Body of pancreas (tissue), 4 donors: ENCODE measurements at regions not wholly inside any gene's neighbourhood (a gene's known extent, or its start where the extent isn't known, plus 50 kb on each side); places are given as distances from the start of the nearest gene placed in this dataset.
"Not testable (repeated sequence)": the region's sequence is repeated elsewhere in the genome, so short reads cannot be mapped to it uniquely, and the experiment has no call there.

ENCODE experiments used
- POLR2A ChIP-seq, 3 donors: fragments of 450-650 bp; IDR thresholded peaks; one replicate each; pipeline ENCODE4 v1.6.1; 2016; ENCODE audit warnings: antibody characterized with exemption in 3 of 3, mild to moderate bottlenecking in 2 of 3
- TF ChIP-seq, protein P1 (sequence below), 7 experiments: fragments of 450-650 bp in 4 of 7; fragments of 200-600 bp in 3 of 7; sonication (generic) in 3 of 7; IDR thresholded peaks; one replicate each; pipeline ENCODE4 v1.5.1; 2016 to 2019; ENCODE audit warnings: antibody characterized with exemption in 7 of 7

DNA sequence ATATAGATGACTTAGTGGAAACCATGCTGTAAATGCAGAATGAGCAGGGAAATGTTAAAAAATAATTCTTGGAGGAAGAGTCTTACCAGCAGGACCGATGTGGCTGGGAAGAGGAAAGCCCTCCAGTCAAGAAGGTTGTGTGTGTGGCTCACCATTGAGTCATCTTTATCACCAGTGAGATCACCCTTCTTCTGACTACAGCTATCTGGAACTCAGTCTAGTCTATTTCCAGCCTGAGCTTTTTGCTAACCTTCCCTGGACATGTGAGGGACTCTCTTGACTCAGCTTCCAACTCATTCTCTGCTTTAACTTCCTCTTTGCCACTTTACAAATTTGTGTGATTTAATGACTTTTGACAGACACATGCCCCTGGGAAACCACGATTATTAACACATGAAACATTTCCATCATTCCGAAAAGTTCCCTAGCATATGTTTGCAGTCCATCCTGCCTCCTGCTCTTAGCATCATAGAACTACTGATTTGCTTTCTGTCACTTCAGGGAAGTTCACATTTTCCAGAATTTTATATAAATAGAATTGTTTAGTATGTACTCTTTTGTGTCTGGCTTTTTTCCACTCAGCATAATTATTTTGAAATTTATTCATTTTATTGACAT lies 378.5 kb upstream of the FRG2C start:
- TF ChIP-seq POLR2A (IDR thresholded peaks at IDR 0.05) = not testable (repeated sequence)
- TF ChIP-seq, protein P1, sequence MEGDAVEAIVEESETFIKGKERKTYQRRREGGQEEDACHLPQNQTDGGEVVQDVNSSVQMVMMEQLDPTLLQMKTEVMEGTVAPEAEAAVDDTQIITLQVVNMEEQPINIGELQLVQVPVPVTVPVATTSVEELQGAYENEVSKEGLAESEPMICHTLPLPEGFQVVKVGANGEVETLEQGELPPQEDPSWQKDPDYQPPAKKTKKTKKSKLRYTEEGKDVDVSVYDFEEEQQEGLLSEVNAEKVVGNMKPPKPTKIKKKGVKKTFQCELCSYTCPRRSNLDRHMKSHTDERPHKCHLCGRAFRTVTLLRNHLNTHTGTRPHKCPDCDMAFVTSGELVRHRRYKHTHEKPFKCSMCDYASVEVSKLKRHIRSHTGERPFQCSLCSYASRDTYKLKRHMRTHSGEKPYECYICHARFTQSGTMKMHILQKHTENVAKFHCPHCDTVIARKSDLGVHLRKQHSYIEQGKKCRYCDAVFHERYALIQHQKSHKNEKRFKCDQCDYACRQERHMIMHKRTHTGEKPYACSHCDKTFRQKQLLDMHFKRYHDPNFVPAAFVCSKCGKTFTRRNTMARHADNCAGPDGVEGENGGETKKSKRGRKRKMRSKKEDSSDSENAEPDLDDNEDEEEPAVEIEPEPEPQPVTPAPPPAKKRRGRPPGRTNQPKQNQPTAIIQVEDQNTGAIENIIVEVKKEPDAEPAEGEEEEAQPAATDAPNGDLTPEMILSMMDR (IDR thresholded peaks at IDR 0.05) = not testable (repeated sequence)
